ENCODE measurements at regions not wholly inside any gene's neighbourhood (a gene's known extent, or its start where the extent isn't known, plus 50 kb on each side); places are given as distances from the start of the nearest gene placed in this dataset.

DNA sequence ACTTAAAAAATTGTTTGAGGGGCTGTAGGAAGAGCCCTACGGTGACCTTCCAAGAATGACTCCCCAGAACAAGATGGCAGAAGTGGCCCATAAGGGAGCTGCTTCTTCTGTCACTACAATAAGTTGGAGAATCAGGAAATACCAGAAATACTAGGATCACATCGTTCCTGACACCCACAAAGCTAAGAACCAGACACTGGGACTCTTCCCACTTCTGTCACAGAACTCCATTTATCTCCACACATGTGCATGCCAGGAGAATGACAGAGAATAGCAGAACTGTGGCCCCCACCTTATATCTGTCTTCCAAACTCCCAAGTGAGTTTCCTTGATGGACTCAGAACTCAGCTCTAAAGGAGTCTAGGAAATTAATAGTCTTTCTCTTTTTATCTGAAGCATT, 54.6 kb upstream of the UBR2 start:
- Histone ChIP-seq H3F3A (ENCODE audit: control insufficient read depth, insufficient read depth) (peaks cover 25% of the 10 kb centered on the region), H3K9me2 (replicated peaks; ENCODE audit: control insufficient read depth, low read length) (no peaks in the 10 kb centered on the region), H3K79me2 (ENCODE audit: control insufficient read depth, low read length) (no peaks in the 10 kb centered on the region), H3K4me3 (ENCODE audit: low read length) (no peak overlapping the region), H3K27ac (ENCODE audit: low read depth, low read length) (no peak overlapping the region), H3K4me2 (ENCODE audit: low read length) (no peak overlapping the region), H3K9me3 (ENCODE audit: control insufficient read depth, insufficient read depth, low read length) (no peaks in the 10 kb centered on the region), H3K4me1 (ENCODE audit: control insufficient read depth, low read length) (peaks cover 64% of the 10 kb centered on the region), H4K20me1 (ENCODE audit: control insufficient read depth, insufficient read depth, low read depth, low read length) (no peaks in the 10 kb centered on the region), H3K27me3 (ENCODE audit: control insufficient read depth, low read length) (no peaks in the 10 kb centered on the region), H3K36me3 (ENCODE audit: control insufficient read depth, low read length) (no peaks in the 10 kb centered on the region)
- TF ChIP-seq EZH2phosphoT487 (IDR thresholded peaks at IDR 0.05; ENCODE audit: borderline replicate concordance, low read length) = no peak
- TF ChIP-seq, protein P1, sequence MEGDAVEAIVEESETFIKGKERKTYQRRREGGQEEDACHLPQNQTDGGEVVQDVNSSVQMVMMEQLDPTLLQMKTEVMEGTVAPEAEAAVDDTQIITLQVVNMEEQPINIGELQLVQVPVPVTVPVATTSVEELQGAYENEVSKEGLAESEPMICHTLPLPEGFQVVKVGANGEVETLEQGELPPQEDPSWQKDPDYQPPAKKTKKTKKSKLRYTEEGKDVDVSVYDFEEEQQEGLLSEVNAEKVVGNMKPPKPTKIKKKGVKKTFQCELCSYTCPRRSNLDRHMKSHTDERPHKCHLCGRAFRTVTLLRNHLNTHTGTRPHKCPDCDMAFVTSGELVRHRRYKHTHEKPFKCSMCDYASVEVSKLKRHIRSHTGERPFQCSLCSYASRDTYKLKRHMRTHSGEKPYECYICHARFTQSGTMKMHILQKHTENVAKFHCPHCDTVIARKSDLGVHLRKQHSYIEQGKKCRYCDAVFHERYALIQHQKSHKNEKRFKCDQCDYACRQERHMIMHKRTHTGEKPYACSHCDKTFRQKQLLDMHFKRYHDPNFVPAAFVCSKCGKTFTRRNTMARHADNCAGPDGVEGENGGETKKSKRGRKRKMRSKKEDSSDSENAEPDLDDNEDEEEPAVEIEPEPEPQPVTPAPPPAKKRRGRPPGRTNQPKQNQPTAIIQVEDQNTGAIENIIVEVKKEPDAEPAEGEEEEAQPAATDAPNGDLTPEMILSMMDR (IDR thresholded peaks at IDR 0.05; ENCODE audit: low read depth, low read length, poor library complexity, severe bottlenecking) = no peak

DNA sequence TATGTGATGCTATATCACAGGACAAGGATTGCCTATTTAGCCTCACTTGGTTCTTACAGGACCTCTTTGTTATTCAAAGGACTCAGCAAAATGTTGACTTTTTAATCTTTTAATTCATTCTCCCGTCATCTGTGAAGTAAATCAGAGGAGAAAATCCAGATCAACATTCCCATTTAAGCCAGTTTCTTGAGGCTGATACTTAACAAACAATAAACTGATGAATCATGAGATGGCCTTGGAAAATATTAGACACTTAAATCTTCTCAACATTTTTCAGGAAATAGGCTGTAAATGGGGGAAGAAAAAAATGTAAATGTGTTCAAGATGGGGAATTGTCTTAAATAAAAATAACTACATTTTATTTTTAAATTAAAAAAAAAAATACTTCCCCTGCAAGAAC, 55.9 kb upstream of the UBR2 start:
- Histone ChIP-seq H3K27ac (ENCODE audit: low read depth, low read length) (peak overlapping the region; percentile 93), H3K4me3 (ENCODE audit: low read length) (peak overlapping the region; percentile 52), H3K4me1 (ENCODE audit: control insufficient read depth, low read length) (peaks cover 66% of the 10 kb centered on the region), H4K20me1 (ENCODE audit: control insufficient read depth, insufficient read depth, low read depth, low read length) (no peaks in the 10 kb centered on the region), H3K36me3 (ENCODE audit: control insufficient read depth, low read length) (no peaks in the 10 kb centered on the region), H3K9me3 (ENCODE audit: control insufficient read depth, insufficient read depth, low read length) (no peaks in the 10 kb centered on the region), H3K4me2 (ENCODE audit: low read length) (peak overlapping the region; percentile 92), H3K27me3 (ENCODE audit: control insufficient read depth, low read length) (no peaks in the 10 kb centered on the region), H3F3A (ENCODE audit: control insufficient read depth, insufficient read depth) (peaks cover 23% of the 10 kb centered on the region), H3K9me2 (replicated peaks; ENCODE audit: control insufficient read depth, low read length) (no peaks in the 10 kb centered on the region), H3K79me2 (ENCODE audit: control insufficient read depth, low read length) (no peaks in the 10 kb centered on the region)
- TF ChIP-seq, protein P1 (IDR thresholded peaks at IDR 0.05; ENCODE audit: low read depth, low read length, poor library complexity, severe bottlenecking) = no peak
- TF ChIP-seq EZH2phosphoT487 (IDR thresholded peaks at IDR 0.05; ENCODE audit: borderline replicate concordance, low read length) = no peak

DNA sequence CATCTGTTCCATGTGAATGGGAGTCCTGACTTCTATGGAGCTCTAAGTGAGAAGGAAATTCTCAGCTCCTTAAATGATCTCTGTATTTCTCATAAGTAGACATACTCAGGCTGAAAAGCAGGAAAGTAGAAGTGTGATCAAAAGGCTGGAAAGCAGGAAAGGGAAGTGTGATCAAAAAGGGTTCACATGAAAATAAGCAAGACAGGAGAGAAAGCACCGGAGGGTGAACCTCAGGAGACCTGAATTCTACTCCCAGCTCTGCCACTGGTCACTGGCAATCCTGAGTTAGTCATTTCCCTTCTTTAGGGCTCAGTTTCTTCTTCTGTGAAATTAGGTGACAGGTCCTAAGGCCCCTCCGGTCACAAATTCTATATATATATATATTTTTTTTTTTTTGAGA, 55.5 kb upstream of the TRERF1 start:
- no peaks in the 10 kb centered on the region for H3K79me2 ChIP-seq (ENCODE audit: control insufficient read depth, low read length)
- H3K4me1 ChIP-seq (ENCODE audit: control insufficient read depth, low read length) = peaks cover 62% of the 10 kb centered on the region
- H3K36me3 ChIP-seq (ENCODE audit: control insufficient read depth, low read length) = no peaks in the 10 kb centered on the region
- H3K4me2 ChIP-seq (ENCODE audit: low read length) = peak overlapping the region; percentile 92
- no peaks in the 10 kb centered on the region for H4K20me1 ChIP-seq (ENCODE audit: control insufficient read depth, insufficient read depth, low read depth, low read length)
- no peaks in the 10 kb centered on the region for H3K9me2 ChIP-seq (replicated peaks; ENCODE audit: control insufficient read depth, low read length)
- peak overlapping the region; percentile 72 for H3K4me3 ChIP-seq (ENCODE audit: low read length)
- H3K27ac ChIP-seq (ENCODE audit: low read depth, low read length) = peak overlapping the region; percentile 93
- no peaks in the 10 kb centered on the region for H3K9me3 ChIP-seq (ENCODE audit: control insufficient read depth, insufficient read depth, low read length)
- peaks cover 22% of the 10 kb centered on the region for H3F3A ChIP-seq (ENCODE audit: control insufficient read depth, insufficient read depth)
- no peak for TF ChIP-seq EZH2phosphoT487 (IDR thresholded peaks at IDR 0.05; ENCODE audit: borderline replicate concordance, low read length)
- TF ChIP-seq, protein P1 (IDR thresholded peaks at IDR 0.05; ENCODE audit: low read depth, low read length, poor library complexity, severe bottlenecking) = no peak
- H3K27me3 ChIP-seq (ENCODE audit: control insufficient read depth, low read length) = no peaks in the 10 kb centered on the region

All from DOHH2 (cell line).